ENCODE measurements at regions not wholly inside any gene's neighbourhood (a gene's known extent, or its start where the extent isn't known, plus 50 kb on each side); places are given as distances from the start of the nearest gene placed in this dataset.

DNA sequence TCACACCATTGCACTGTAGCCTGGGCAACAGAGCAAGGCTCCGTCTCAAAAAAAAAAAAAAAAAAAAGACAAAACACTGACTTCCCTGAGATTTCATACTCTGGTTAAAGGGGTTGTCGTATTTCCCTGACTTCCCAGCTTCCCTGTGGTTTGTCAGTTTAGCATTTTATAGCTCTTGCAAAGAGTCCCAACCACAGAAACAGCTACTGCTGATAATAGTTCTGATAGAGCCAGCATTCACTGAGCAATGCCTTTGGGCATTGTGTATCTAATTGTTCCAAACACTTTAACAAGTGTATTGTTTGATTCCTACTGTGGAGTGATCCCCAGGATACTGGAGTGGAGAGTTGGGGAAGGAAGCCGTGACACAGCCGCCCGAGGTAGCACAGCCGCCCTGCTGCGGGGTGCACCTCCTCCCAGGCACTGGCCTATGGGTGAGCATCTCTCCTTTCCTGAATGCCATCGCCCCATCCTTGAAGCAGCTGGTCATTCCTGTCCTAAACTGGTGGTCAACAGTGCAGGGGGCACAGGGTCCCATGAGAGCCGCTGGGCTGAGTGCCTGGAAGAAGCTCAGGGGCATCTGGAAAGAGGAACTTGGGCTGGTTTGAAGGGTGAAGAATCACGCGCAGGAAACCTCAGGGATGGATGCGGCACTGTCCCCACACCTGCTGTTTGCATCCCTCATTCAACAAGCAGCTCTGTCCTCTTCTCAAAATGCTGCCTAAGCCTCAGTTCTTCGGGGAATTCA lies 81.0 kb upstream of the TMEM18 start:
- no peaks in the 10 kb centered on the region for H3K79me2 ChIP-seq (ENCODE audit: insufficient read depth, low read length)
- no peak overlapping the region for H2AK5ac ChIP-seq (ENCODE audit: insufficient read length, low read length)
- no peak overlapping the region for H4K5ac ChIP-seq (ENCODE audit: insufficient read length, low read depth, low read length)
- WGBS (ENCODE audit: extremely low coverage, insufficient read length, low lambda C conversion rate), result no CpG with 5 or more reads among the region's 13 CpGs
- H2BK15ac ChIP-seq (ENCODE audit: low read depth, low read length), result no peak overlapping the region
- no peaks in the 10 kb centered on the region for H3K27me3 ChIP-seq (ENCODE audit: insufficient read depth, low read length)
- Mint-ChIP-seq H3K4me1 (peaks cover 7 to 17% of the 10 kb centered on the region in 2 experiments; a peak in 3 of 4 replicates), H3K4me3 (no peak overlapping the region), H3K36me3 (ENCODE audit: insufficient read depth in 1 of 3, low read depth in 3 of 3) (peaks cover 0 to 2% (median 0%) of the 10 kb centered on the region in 3 experiments; a peak in 1 of 7 replicates), H3K27me3 (ENCODE audit: low read depth) (peaks cover under 1% of the 10 kb centered on the region; the same call in 1 of the 2 replicates), H3K27ac (no peak overlapping the region), H3K9me3 (peaks cover 0 to 2% of the 10 kb centered on the region in 2 experiments; a peak in 1 of 5 replicates)
- H3K56ac ChIP-seq (ENCODE audit: insufficient read length, low read depth, low read length), result no peak overlapping the region
- no peak overlapping the region for H3K18ac ChIP-seq (ENCODE audit: insufficient read length, low read depth, low read length)
- H4K20me1 ChIP-seq (ENCODE audit: control insufficient read depth, insufficient read depth, insufficient read length), result no peaks in the 10 kb centered on the region
- H4K91ac ChIP-seq (ENCODE audit: insufficient read length, low read depth, low read length), result no peak overlapping the region
- no peak overlapping the region for H3K27ac ChIP-seq (ENCODE audit: insufficient read length, low read depth, low read length)
- H3K23me2 ChIP-seq (ENCODE audit: insufficient read length, low read depth, low read length, poor library complexity, severe bottlenecking), result no peaks in the 10 kb centered on the region
- H2BK120ac ChIP-seq (ENCODE audit: low read depth, low read length, poor library complexity, severe bottlenecking), result no peak overlapping the region
- no peaks in the 10 kb centered on the region for H3K4me1 ChIP-seq (ENCODE audit: insufficient read depth, low read length)
- no peaks in the 10 kb centered on the region for H3K9me3 ChIP-seq (ENCODE audit: control insufficient read depth, low read depth, low read length)
- no peak overlapping the region for H3K4me2 ChIP-seq (ENCODE audit: insufficient read depth, insufficient read length, low read length)
- no peak overlapping the region for H2BK12ac ChIP-seq (ENCODE audit: insufficient read length, low read depth, low read length)
- no peak overlapping the region for H3K4ac ChIP-seq (ENCODE audit: low read depth, low read length)
- no peak overlapping the region for H3K23ac ChIP-seq (ENCODE audit: insufficient read length, low read depth, low read length)
- TF ChIP-seq, protein P1, sequence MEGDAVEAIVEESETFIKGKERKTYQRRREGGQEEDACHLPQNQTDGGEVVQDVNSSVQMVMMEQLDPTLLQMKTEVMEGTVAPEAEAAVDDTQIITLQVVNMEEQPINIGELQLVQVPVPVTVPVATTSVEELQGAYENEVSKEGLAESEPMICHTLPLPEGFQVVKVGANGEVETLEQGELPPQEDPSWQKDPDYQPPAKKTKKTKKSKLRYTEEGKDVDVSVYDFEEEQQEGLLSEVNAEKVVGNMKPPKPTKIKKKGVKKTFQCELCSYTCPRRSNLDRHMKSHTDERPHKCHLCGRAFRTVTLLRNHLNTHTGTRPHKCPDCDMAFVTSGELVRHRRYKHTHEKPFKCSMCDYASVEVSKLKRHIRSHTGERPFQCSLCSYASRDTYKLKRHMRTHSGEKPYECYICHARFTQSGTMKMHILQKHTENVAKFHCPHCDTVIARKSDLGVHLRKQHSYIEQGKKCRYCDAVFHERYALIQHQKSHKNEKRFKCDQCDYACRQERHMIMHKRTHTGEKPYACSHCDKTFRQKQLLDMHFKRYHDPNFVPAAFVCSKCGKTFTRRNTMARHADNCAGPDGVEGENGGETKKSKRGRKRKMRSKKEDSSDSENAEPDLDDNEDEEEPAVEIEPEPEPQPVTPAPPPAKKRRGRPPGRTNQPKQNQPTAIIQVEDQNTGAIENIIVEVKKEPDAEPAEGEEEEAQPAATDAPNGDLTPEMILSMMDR (conservative IDR thresholded peaks at IDR 0.05), result no peak
- H2AFZ ChIP-seq (ENCODE audit: low read length), result no peak overlapping the region
- no peak overlapping the region for H2BK20ac ChIP-seq (ENCODE audit: low read depth, low read length, poor library complexity, severe bottlenecking)
- H3K79me1 ChIP-seq (ENCODE audit: insufficient read depth, low read depth, low read length, poor library complexity, severe bottlenecking), result no peaks in the 10 kb centered on the region
- H2BK5ac ChIP-seq (ENCODE audit: insufficient read length, low read length), result no peak overlapping the region
- H3K14ac ChIP-seq (ENCODE audit: insufficient read depth, low read length), result no peak overlapping the region
- H4K8ac ChIP-seq (replicated peaks; ENCODE audit: insufficient read length, low read depth, low read length), result no peak overlapping the region
- no peak for DNase-seq
- no peak overlapping the region for H3K9ac ChIP-seq (ENCODE audit: extremely low read depth, insufficient read length, low read length)
- no peak overlapping the region for H3T11ph ChIP-seq (ENCODE audit: low read length)

Measured in H9 (cell line).